ENCODE measurements at regions not wholly inside any gene's neighbourhood (a gene's known extent, or its start where the extent isn't known, plus 50 kb on each side); places are given as distances from the start of the nearest gene placed in this dataset.

- no peak for TF ChIP-seq YY1 (IDR thresholded peaks at IDR 0.05; ENCODE audit: low read depth, low read length)
- TF ChIP-seq NR2C1 (IDR thresholded peaks at IDR 0.05) = no peak
Measured at GRCh38 chr2:14448340-14448739, 184.2 kb upstream of the LRATD1 start.
